ENCODE measurements at regions not wholly inside any gene's neighbourhood (a gene's known extent, or its start where the extent isn't known, plus 50 kb on each side); places are given as distances from the start of the nearest gene placed in this dataset.
"Not testable (repeated sequence)": the region's sequence is repeated elsewhere in the genome, so short reads cannot be mapped to it uniquely, and the experiment has no call there.

GRCh38 chr20:25985597-25985996, 288.9 kb upstream of the ZNF337 start:
- no peak for DNase-seq

DNA sequence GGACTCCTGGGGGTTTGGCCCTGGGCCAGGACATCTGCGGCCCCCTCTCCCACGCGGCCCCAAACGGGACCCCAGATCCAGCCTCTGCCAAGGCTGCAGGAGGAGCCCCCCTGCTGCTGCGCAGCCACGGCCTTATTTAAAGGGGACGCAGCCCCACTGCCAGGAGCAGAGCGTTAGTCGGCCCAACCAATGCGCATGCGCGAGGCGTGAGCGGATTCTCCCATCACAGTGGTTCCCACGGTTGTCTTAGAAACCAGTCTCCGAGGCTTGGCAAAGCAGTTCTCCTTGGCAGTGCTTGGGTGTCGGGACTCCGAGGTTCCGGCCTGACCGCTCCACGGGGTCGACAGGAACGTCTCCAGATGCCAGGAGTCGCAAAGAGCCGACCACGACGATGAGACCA, 288.3 kb upstream of the ZNF337 start:
- peak; percentile 56 for DNase-seq

DNA sequence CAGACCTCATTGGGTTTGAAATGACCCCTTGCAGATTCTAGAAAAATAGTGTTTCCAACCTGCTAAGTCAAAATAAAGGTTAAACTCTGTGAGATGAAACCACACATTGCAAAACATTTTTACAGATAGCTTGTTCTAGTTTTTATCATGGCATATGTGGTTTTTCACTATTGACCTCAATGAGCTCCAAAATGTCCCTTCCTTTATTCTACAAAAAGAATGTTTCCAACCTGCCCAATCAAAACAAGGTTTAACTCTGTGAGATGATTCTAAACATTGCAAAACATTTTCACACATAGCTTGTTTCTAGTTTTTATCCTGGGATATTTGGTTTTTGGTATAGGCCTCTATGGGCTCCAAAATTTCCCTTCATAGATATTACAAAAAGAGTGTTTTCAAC, 286.0 kb upstream of the ZNF337 start:
- DNase-seq, result not testable (repeated sequence)

DNA sequence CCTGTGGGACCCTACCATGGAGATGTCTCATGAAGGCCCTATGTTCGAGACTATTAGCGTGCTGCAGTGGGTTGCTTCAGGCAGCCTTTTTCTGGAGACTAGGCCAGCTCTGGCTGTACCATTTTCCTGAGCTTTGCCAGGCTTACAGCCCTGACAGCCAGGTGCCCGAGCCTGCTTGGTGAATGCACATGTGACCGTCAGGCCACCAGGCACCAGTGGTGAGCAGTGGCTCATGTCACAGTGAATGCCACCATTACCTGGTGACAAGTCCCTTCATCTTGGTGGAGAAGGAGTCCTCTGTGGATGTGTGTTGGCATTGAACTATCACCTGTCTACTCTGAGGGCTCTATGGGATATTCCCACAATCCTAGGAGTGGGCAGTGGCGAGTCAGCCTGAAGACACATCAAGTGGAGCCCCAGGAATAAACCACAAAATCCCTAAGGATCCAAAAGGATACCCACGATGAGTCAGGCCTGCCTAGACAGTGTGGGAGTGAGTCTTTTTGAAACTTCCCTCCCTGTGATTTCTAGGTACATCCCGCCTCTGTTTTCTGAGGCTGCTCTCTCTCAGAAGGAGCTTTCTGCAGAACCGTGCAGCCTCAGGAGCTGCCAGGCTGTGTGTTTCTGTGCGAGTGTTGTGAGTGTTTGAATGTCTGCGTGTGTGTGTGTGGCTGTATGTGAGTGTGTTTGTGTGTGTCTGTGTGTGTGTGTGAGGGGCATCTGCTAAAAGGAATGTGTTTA, 282.0 kb upstream of the ZNF337 start:
- DNase-seq, result not testable (repeated sequence)

DNA sequence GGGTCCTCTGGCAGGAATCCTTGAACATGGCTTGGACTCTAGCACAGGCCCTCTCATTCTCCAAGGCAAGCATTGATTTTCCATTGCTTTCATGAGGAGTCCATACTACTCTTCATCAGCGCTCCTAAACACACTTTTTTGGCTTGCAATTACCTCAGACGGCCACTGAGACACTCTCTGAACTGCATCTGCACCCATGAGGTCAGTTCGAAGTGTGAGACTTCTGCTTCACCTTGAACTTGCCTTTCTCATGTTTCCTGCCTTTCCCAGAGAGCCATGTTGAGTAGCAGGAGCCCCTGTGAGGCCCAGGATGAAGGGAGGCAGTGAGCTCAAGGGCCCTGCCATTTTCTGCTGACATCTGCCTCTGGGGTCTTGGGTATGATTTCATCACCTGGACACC, 279.2 kb upstream of the ZNF337 start:
- not testable (repeated sequence) for DNase-seq

GRCh38 chr20:25965203-25965602, 268.6 kb upstream of the ZNF337 start:
- not testable (repeated sequence) for DNase-seq

GRCh38 chr20:25953876-25954275, 257.2 kb upstream of the ZNF337 start:
- DNase-seq, result not testable (repeated sequence)

- DNase-seq, result not testable (repeated sequence)
Observed at GRCh38 chr20:25935230-25935629, 238.6 kb upstream of the ZNF337 start.

GRCh38 chr20:25932806-25933205, 236.2 kb upstream of the ZNF337 start:
- not testable (repeated sequence) for DNase-seq

GRCh38 chr20:25932170-25932569, 235.5 kb upstream of the ZNF337 start:
- not testable (repeated sequence) for DNase-seq

- DNase-seq, result not testable (repeated sequence)
Observed at GRCh38 chr20:25902321-25902720, 205.7 kb upstream of the ZNF337 start.

- DNase-seq, result not testable (repeated sequence)
Observed at GRCh38 chr20:25898663-25899062, 202.0 kb upstream of the ZNF337 start.

DNA sequence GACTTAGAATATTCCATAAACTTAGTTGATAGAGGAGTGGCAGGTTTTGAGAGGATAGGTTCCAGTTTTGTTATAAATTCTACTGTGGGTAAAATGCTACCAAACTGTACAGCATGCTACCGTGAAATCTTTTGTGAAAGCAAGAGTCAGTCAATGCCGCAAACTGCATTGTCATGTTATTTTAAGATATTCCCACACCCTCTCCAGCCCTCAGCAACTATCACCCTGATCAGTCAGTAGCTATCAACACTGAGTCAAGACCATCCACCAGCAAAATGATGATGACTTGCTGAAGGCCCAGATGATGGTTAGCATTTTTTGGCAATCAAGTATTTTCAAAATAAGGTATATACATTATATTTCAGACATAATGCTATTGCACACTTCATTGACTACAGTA, 182.4 kb upstream of the ZNF337 start:
- not testable (repeated sequence) for DNase-seq

DNA sequence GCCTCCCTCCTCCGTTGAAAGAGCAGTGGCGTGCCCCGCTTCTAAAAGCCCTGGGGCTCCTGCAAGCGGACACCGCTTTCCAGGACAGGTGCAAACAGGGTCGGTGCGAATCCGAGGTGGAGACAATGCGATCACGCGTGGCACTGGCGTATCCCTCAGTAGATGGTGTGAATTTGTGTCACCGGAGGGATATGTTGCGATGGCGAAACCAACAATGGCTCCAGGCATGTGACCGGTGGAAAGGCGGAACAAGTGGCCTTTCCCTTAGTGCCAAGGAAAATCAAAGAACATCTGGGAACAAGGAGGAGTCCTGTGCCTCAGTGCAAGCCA, 172.0 kb upstream of the ZNF337 start:
- DNase-seq, result not testable (repeated sequence)

GRCh38 chr20:25867776-25868649, 171.4 kb upstream of the ZNF337 start:
- peak; percentile 80 for DNase-seq

GRCh38 chr20:25867015-25867775, 170.5 kb upstream of the ZNF337 start:
- DNase-seq, result not testable (repeated sequence)

DNA sequence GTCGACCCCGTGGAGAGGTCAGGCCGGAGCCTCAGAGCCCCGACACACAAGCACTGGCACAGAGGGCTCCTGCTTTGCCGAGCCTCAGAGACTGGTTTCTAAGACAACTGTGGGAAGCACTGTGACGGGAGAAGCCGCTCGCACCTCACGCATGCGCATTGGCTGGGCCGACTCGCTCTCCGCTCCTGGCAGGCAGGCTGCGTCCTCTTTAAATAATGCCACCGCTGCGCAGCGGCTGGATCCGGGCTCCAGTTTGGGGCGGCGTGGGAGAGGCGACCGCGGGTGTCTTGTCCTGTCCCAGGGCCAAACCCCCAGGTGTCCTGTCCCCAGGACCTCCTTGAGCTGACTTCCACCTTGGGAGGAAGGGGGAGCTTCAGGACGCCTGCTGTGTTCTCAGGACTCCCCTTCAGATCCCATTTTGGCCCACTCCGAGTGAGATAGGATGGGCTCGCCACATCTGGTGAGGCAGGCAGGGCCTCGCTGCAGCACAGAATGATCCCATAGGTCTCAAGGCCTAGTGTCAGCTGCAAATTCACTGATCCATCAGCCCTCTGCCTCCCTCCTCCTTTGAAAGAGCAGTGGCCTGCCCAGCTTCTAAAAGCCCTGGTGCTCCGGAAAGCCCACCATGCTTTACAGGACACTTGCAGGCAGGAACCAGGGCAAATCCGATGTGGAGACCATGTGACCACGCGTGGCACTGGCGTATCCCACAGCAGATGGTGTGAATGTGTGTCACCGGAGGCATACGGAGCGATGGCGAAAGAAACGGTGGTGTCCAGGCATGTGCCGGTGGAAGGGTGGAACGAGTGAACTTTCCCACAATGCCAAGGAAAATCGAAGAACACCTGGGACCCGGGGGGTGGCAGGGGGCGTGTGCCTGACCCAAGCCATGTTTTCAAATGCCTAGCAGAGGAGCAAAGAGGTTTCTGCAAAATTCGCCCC, 169.3 kb upstream of the ZNF337 start:
- DNase-seq, result peak; percentile 79

DNA sequence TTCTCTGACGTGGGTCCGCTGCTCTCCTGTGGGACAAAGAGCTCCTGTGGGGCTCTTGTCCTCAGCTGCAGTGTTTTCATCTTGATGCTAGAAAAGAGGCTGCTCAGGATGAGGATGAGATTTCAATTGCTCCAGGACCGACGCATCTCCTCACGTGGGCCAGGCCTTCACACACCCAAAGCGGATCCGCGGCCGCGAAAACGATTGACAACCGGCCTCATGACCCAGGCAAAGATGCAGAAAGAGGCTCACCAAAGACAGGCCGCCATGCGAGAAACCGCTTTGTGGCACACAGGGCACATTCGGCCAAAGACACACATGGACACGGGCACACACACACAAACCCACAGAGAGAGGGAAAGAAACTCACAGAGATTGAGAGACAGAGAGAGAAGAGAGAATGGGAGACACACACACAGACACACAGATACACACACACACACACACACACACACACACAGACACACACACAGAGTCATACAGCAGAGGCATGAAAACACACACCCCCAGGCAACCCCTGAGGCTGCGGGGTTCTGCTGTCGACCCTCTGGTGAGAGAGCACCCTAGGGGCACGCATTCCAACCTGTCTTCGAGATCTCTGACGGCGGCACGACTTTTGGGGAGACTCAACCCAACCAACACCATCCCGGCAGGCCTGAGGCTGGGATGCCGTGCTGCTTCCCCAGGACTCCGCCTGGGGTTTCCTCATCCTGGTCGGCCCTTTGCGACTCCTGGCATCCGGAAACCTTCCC, 168.5 kb upstream of the ZNF337 start:
- not testable (repeated sequence) for DNase-seq

GRCh38 chr20:25864326-25864962, 167.8 kb upstream of the ZNF337 start:
- DNase-seq, result no peak

DNA sequence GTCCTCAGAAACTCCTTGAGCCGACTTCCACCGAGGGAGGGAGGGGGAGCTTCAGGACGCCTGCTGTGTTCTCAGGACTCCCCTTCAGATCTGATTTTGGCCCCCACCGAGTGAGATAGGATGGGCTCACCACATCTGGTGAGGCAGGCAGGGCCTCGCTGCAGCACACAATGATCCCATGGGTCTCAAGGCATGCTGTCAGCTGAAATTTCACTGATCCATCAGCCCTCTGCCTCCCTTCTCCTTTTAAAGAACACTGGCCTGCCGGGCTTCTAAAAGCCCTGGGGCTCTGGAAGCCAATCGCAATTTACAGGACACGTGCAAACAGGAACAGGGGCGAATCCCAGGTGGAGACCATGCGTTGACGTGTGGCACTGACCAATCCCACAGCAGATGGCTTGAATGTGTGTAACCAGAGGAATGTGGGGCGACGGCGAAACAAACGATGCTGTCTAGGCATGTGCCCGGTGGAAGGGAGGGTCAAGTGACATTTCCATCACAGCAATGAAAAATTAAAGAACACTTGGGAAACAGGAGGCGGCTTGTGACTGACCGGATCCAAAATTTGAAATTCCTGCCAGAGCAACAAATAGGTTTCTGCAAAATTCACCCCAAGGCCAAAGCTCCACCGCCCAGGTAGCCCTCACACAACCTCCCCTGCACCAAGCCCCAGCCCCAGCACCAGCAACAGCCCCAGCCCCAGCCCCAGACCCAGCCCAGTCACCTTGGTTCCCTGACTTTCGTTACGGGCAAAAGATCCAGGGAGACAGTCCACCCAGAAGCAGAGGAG, 167.1 kb upstream of the ZNF337 start:
- no peak for DNase-seq
